ENCODE measurements at regions not wholly inside any gene's neighbourhood (a gene's known extent, or its start where the extent isn't known, plus 50 kb on each side); places are given as distances from the start of the nearest gene placed in this dataset.

DNA sequence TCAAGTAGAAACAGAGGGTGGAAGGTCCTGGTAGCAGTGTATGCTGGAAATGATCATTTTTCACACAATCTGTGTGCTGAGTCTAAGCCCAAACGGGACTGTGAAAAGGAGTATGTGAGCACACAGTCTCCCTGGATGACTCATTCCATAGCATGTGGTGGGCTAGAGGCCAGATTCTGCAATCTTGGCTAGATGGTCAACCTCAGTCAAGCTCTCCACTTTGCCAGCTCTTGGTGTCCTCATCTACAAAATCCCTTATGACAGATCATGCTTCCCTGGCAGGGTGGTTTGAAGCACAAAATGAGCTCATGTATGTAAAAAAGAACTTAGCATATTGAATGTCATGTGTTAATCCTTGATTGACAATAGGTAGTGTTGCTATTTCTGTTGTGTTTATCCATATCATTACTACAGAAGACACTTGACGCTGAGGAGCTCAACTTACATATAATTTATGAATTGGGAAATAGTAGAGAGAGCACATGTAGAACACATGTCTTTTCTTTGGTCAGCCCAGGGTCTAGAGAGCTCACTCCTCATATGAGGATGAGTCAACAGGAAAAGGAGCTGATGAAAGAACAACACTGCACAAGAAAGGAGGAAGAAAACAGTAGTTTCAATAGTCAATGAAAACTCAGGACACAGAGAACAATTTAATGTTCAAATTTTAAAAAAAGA lies 517.5 kb downstream of the BCL11B start:
- no peak for DNase-seq

DNA sequence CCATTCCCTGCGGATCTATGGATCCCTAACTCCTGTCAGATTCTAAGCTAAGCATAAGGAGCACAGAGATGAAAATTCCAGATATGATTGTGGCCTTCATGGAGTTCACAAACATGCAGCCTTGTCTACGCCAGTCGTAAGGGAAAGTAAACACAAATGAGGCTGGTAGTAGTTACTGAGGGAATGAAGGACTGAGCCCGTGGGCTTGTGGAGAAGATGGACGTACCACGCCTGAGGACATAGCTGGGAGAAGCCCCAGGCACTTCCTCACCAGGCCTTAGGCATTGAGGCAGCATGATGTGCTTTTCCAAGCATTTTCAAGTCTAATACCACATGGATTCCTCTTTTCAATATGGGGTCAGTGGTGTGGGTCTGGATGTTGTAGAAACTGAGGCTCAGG lies 515.2 kb downstream of the BCL11B start:
- no peak for DNase-seq

DNA sequence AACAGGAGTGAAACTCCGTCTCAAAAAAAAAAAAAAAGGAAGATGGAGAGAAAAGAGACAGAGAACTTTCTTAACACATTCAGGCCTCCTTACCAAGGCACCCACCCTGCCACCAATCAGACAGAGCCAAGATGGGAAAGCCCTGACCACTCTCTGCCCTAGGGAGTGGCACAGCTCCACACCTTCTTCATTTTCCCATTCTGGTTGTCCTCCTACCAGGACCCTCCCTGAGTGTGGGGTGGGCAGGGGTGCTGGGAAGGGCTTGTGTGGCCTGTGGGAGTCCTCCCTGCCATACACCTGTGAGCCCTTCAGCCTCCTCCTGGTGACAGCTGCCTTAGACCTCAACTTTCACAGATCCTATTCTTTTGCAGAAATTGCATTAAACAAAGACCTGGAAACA lies 513.6 kb downstream of the BCL11B start:
- no peak for DNase-seq

DNA sequence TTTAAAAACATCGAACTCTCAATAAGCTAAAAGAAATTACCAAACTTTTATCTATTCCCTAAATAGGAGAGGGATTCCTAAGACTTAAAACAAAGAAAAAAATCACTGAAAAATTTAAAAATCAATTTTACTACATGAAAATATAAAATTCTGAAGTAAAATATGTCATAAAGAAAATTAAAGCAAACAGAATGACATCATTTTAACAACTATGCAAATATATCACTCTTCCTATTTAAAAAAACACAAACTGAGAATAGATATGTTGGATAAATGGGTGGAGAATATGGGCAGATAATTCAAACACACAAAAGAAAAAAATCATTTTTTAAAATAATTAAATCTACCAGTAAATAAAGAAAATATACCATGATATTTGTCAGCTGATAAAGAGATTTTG lies 510.0 kb downstream of the BCL11B start:
- no peak for DNase-seq

DNA sequence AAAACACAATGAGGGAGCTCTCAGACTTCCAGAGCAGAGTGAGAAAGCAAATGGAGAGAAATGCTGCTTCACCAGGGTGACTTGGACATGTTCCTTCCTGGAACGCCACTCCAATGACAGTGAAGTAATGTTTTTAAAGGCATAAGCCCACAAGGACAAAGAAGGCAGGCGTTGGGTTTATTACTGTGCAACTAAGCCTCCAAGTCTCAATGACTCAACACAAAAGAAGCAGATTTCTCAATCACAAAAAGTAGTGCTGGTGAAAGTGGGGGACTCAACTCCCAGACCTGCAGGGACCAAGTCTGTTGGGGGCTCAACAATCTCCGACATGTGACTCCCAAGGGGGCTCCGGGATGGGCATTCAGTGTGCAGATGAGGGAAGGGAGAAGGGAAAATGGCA lies 505.2 kb downstream of the BCL11B start:
- no peak for DNase-seq

GRCh38 chr14:98769326-98769725 lies 502.7 kb downstream of the BCL11B start:
- DNase-seq: no peak

DNA sequence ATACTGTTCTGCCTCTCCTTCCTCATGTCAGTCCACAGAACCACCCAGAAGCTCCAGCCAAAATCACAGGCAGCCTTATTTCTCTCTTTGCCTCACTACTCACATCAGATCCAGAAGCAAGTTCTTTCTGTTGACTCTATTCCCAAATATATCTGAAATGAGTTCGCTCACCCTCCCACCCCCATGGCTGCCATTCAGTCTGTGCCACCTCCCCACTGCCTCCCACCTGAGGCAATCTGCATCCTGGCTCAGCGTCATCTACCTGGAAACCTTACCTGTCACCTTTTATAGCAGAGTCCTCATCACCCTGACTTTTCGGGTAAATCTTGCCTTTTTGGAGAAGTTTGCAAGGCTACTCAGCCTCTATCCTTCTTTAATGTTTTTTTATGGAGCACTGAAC lies 501.8 kb downstream of the BCL11B start:
- no peak for DNase-seq

- no peak for DNase-seq
Measured at GRCh38 chr14:98773814-98774213, 498.2 kb downstream of the BCL11B start.

GRCh38 chr14:98775892-98776291 lies 496.1 kb downstream of the BCL11B start:
- DNase-seq: no peak

DNA sequence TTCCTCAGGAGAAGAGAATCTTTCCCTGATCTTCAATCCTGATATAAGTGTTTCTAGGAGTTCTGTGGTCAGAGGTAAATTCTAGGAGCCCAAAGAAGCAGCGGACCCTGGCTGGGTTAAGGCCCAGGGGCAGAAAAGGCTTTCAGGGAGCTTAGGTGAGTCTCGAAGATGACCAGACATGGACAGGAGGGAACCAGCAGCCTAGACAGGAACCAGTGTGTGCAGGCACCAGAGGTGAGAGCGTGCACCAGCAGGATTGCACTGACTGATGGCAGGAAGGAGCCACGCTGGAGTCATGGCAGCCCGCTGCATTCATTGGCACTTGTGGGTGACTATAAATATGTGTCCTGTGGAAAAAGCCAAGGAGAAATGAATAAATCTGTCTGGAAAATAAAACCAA lies 489.9 kb downstream of the BCL11B start:
- DNase-seq: no peak

DNA sequence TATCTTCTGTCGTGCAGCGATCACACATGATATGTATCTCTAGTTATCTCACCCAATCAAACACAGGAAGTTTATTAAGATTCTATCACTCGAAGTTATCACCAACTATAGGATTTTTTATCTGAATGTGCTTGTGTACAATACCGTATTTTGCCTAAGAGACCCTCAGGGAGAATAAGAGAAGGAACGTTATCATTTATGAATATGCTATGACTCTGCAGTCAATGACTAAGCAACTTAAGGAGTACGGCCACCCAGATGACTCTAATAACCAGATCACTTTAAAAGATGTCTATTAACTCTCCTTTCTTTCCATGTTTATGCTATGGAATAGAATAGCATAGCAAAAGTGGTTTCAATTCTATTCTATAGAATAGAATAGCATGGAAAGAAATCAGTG lies 486.4 kb downstream of the BCL11B start:
- DNase-seq: no peak

DNA sequence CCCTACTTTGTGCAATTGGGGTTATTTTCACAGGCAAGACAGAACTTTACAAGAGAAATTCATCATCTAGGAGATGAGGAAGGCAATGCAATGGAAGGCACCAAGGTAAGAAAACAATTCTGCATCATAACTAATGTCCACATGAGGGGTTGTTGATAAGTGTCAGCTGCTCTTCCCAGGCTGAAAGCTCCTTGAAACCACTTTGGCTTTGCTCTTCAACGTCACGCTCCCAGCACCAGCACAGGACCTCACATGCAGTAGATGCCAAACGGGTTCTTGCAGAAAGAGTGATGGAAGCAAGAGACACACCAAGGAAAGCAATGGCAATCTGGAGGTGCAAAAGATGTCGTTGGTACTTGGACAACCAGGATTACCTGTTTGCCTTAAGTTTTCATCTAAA lies 485.5 kb downstream of the BCL11B start:
- no peak for DNase-seq

- no peak for DNase-seq
Measured at GRCh38 chr14:98791661-98792060, 480.3 kb downstream of the BCL11B start.

DNA sequence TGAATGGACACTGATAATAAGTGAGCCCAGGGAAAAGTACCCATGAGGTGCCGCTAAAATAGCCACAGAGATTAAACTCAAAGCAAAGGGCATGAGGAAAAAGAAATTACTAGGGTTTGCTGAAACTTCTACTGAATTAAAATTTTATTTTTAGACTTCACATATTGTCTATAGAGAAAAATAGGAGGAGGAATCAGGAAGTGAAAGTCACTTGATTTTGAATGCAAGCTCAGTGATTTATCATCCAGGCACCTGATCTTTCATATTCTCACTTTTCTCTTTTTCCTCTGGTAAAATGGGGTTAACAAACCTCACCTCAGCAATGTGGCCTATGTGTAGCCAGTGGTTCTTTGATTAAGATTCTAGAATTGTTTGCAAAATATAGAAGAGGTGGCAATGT lies 479.8 kb downstream of the BCL11B start:
- no peak for DNase-seq

- no peak for DNase-seq
Measured at GRCh38 chr14:98798099-98798498, 473.9 kb downstream of the BCL11B start.

DNA sequence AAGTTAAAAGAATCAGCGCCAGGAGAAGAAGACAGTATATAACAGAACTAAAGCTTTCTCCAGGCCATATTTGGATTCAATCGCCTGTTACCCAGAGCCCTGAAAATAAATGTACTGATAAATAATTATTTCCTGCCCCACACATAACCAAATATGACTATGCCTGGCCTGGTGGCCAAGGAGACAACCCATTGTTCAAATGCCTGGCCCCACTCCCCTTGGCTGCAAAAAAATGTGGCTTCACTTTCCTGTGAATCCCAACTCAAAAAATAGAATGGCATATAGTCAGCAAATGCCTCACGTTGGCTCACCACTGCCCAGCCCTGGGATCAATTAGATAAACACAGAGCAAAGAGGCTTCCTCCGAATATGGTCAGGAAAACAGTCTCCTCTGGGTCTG lies 472.1 kb downstream of the BCL11B start:
- no peak for DNase-seq

DNA sequence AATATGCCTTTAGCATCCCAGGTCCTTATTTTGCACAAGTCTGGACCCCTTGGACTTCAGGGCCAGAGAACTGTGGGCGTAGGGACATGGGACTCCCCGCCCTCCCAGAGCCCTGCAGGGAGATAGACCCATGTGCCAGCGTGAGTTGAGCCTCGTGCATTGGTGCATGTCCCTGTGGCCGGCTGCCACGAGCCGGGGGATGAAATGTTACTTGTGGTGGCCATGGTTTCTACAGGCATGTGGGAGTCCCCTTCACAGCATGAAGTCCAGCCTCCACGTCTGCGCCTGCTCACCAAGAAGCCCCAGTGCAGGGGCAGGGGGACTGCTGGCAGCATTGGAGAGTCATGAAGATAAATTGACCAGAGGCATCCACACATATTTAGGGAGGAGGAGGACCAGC lies 470.0 kb downstream of the BCL11B start:
- no peak for DNase-seq

GRCh38 chr14:98803196-98803595 lies 468.8 kb downstream of the BCL11B start:
- no peak for DNase-seq

DNA sequence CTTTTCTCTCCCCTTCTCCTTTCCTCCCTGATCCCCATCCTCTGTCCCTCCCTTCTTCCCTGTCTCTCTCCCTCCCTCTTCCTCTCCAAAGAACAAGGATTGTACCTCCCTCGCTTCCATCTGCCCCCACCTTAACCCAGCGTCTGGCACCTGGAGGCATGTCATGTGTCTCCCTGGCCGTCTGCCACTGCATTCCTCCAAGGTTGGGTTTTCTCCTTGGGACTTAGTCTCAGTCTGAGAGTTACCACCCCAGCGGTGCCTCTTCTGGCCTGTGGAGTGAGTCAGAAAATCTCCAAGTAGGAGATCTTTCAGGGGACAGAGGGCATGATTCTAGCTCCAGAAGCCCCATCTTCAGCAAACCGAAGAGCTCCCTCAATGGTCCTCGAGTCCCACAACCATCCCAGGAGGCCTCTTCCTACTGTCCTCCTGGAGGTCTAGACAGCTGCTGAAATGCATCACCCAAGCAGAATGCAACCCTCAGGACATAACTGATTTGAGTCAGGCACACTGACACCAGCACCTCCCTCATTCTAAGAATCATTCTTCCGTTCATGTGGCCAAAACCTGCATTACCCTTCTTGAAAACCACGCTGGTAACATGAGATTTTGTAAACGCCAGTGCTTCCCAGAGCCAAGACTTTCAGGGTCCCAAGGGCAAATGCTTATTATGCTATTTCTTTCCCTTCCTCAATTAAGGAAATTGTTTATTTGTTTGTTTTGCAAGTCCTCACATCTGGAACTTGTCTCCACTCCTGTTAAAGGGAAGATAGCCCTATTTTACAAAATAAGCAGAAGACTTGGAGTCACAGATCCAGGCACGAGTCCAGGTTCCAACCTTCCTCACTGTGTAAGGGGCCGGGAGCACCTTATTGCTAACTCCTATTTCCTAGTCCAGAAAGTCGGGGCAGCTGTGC lies 463.2 kb downstream of the BCL11B start:
- no peak for DNase-seq

DNA sequence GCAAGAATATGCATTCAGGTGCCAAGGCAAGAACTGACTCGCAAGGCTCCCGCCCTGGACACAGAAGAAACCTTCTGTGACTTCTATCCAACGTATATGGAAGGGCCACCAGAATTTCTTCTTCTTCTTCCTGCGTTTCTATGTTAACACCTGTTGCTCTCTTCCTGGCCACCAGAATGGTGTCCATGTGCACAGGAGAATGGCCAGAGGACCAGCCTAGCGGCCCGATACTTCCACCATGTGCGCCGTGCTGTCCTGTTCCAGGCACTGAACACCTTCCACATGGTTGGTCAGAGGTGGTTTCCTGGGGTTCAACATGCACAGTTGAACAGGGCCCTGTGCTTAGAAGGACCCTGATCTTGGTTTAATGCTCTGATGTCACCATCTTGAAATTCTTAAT lies 455.8 kb downstream of the BCL11B start:
- no peak for DNase-seq

DNA sequence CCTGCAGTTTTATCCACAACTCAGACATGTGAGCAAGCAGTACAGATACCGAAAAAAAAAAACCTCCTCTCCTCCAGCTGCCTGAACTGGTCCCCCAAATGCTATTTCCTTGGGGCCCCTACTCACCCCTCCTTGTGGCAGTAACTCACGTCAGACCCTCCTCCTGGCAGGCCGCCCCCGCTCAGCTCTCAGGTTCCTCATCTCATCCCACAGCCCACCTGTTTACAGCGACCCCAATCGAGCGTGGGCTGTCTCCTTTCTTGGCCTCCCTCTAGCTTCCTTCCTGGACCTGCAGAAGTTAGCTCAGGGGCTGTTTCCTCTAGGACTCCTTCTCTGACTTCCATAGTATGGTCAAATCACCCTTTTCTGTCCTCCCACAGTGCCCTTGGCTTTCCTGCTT lies 455.3 kb downstream of the BCL11B start:
- no peak for DNase-seq

- DNase-seq: no peak
Measured at GRCh38 chr14:98819132-98819866, 452.7 kb downstream of the BCL11B start.

- no peak for DNase-seq
Measured at GRCh38 chr14:98819867-98820206, 452.2 kb downstream of the BCL11B start.

DNA sequence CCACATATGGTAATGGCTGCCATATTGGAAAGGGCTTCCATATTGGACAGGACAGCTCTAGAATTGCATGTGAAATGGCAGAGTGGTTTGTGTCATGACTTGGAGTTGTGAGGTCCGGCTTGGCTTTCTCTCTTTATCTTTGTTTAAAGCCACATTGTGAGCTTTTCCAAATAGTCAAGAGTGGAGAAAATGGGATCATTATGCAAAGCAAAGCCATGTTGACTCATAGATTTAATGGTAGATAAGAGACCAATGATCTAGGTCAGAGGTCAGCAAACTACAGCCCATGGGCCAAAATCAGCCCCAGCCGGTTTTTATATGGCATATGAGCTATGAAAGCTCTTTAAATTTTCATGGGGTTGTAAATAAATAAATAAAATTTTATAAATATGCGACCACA lies 449.1 kb downstream of the BCL11B start:
- DNase-seq: no peak

Measured in activated T-cell treated with anti-CD3 and anti-CD28 coated beads, Interleukin-2, amount 50 U/mL, for 48 hours (primary cell).